HG02870 (cell line): ENCODE measurements at regions not wholly inside any gene's neighbourhood (a gene's known extent, or its start where the extent isn't known, plus 50 kb on each side); places are given as distances from the start of the nearest gene placed in this dataset.
"Not testable (repeated sequence)": the region's sequence is repeated elsewhere in the genome, so short reads cannot be mapped to it uniquely, and the experiment has no call there.

Experiments used
- ATAC-seq: cut with Tn5 transposase; IDR thresholded peaks from one replicate; pipeline ENCODE4 v1.9.1; 2021; ENCODE audit warnings: mild to moderate bottlenecking, moderate library complexity; ENCODE audit not compliant: unreplicated experiment

GRCh38 chr1:192517716-192518355 lies 57.7 kb upstream of the RGS1 start:
- ATAC-seq = not testable (repeated sequence)

- ATAC-seq = peak; percentile 63
Measured at GRCh38 chr1:192518700-192519099, 56.9 kb upstream of the RGS1 start.

- no peak for ATAC-seq
Measured at GRCh38 chr1:192521734-192522133, 53.8 kb upstream of the RGS1 start.

- ATAC-seq = no peak
Measured at GRCh38 chr1:192522673-192523072, 52.9 kb upstream of the RGS1 start.

- no peak for ATAC-seq
Measured at GRCh38 chr1:192524223-192524622, 51.4 kb upstream of the RGS1 start.
